ENCODE measurements at regions not wholly inside any gene's neighbourhood (a gene's known extent, or its start where the extent isn't known, plus 50 kb on each side); places are given as distances from the start of the nearest gene placed in this dataset.

- WGBS, 2 donors, result 76 to 79% methylated on average over 6 of the region's 6 CpGs
- Histone ChIP-seq H3K27ac (ENCODE audit: low read depth in 2 of 2, low read length in 1 of 2) (no peak overlapping the region), H3K36me3 (ENCODE audit: control insufficient read depth in 2 of 2, insufficient read depth in 2 of 2, low read length in 1 of 2) (no peaks in the 10 kb centered on the region), H3K9me3 (ENCODE audit: control insufficient read depth in 2 of 2, insufficient read depth in 1 of 2, low read depth in 1 of 2, low read length in 1 of 2) (no peaks in the 10 kb centered on the region), H3K4me1 (ENCODE audit: control insufficient read depth in 2 of 2, insufficient read depth in 2 of 2, low read length in 1 of 2) (no peaks in the 10 kb centered on the region), H3K27me3 (ENCODE audit: control insufficient read depth in 1 of 2, insufficient read depth in 2 of 2, low read length in 2 of 2) (no peaks in the 10 kb centered on the region), H3K4me3 (ENCODE audit: low read depth in 1 of 2, low read length in 2 of 2) (no peak overlapping the region)
Measured at GRCh38 chr9:89863837-89864236, 259.0 kb downstream of the GADD45G start.

- Histone ChIP-seq H3K27ac (ENCODE audit: low read depth in 2 of 2, low read length in 1 of 2) (no peak overlapping the region), H3K4me3 (ENCODE audit: low read depth in 1 of 2, low read length in 2 of 2) (no peak overlapping the region), H3K4me1 (ENCODE audit: control insufficient read depth in 2 of 2, insufficient read depth in 2 of 2, low read length in 1 of 2) (no peaks in the 10 kb centered on the region), H3K27me3 (ENCODE audit: control insufficient read depth in 1 of 2, insufficient read depth in 2 of 2, low read length in 2 of 2) (no peaks in the 10 kb centered on the region), H3K9me3 (ENCODE audit: control insufficient read depth in 2 of 2, insufficient read depth in 1 of 2, low read depth in 1 of 2, low read length in 1 of 2) (no peaks in the 10 kb centered on the region), H3K36me3 (ENCODE audit: control insufficient read depth in 2 of 2, insufficient read depth in 2 of 2, low read length in 1 of 2) (no peaks in the 10 kb centered on the region)
- WGBS, 2 donors, result 87 to 96% methylated on average over 5 of the region's 5 CpGs
Measured at GRCh38 chr9:89864257-89864656, 259.4 kb downstream of the GADD45G start.

GRCh38 chr9:89864731-89865130 is 259.9 kb downstream of the GADD45G start:
- H3K36me3 ChIP-seq (ENCODE audit: control insufficient read depth in 2 of 2, insufficient read depth in 2 of 2, low read length in 1 of 2), result no peaks in the 10 kb centered on the region
- 65 to 77% methylated on average over 4 of the region's 4 CpGs for WGBS, 2 donors
- H3K27me3 ChIP-seq (ENCODE audit: control insufficient read depth in 1 of 2, insufficient read depth in 2 of 2, low read length in 2 of 2), result no peaks in the 10 kb centered on the region
- no peak overlapping the region for H3K27ac ChIP-seq (ENCODE audit: low read depth in 2 of 2, low read length in 1 of 2)
- H3K4me3 ChIP-seq (ENCODE audit: low read depth in 1 of 2, low read length in 2 of 2), result no peak overlapping the region
- H3K4me1 ChIP-seq (ENCODE audit: control insufficient read depth in 2 of 2, insufficient read depth in 2 of 2, low read length in 1 of 2), result peaks cover 0 to under 1% of the 10 kb centered on the region in 2 donors
- H3K9me3 ChIP-seq (ENCODE audit: control insufficient read depth in 2 of 2, insufficient read depth in 1 of 2, low read depth in 1 of 2, low read length in 1 of 2), result no peaks in the 10 kb centered on the region

GRCh38 chr9:89865357-89865756 is 260.5 kb downstream of the GADD45G start:
- 81 to 89% methylated on average over 8 of the region's 8 CpGs for WGBS, 2 donors
- Histone ChIP-seq H3K4me1 (ENCODE audit: control insufficient read depth in 2 of 2, insufficient read depth in 2 of 2, low read length in 1 of 2) (peaks cover 0 to 2% of the 10 kb centered on the region in 2 donors), H3K4me3 (ENCODE audit: low read depth in 1 of 2, low read length in 2 of 2) (no peak overlapping the region), H3K27ac (ENCODE audit: low read depth in 2 of 2, low read length in 1 of 2) (no peak overlapping the region), H3K36me3 (ENCODE audit: control insufficient read depth in 2 of 2, insufficient read depth in 2 of 2, low read length in 1 of 2) (no peaks in the 10 kb centered on the region), H3K9me3 (ENCODE audit: control insufficient read depth in 2 of 2, insufficient read depth in 1 of 2, low read depth in 1 of 2, low read length in 1 of 2) (no peaks in the 10 kb centered on the region), H3K27me3 (ENCODE audit: control insufficient read depth in 1 of 2, insufficient read depth in 2 of 2, low read length in 2 of 2) (no peaks in the 10 kb centered on the region)

DNA sequence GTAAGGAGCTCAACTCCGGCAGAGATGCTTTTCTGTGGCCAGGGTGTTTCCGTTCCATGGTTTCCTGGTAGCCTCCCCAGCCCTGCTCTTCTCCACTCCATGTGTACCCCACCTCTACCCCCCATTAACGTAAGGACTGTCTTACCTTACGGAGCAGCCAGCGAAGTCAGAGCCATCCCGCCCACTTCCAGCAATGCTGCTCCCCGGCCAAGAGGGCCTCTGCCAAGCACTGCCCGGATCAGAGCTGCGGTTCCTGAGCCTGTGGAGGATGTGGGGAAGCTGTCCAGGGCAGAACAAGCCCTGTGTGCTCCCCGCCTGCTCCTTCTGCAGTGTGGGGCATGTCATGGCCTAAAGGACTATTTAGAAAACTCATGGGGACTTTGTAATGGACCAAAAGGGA is 261.2 kb downstream of the GADD45G start:
- H3K4me3 ChIP-seq (ENCODE audit: low read depth in 1 of 2, low read length in 2 of 2), result no peak overlapping the region
- no peaks in the 10 kb centered on the region for H3K27me3 ChIP-seq (ENCODE audit: control insufficient read depth in 1 of 2, insufficient read depth in 2 of 2, low read length in 2 of 2)
- H3K36me3 ChIP-seq (ENCODE audit: control insufficient read depth in 2 of 2, insufficient read depth in 2 of 2, low read length in 1 of 2), result no peaks in the 10 kb centered on the region
- peaks cover 0 to 2% of the 10 kb centered on the region in 2 donors for H3K4me1 ChIP-seq (ENCODE audit: control insufficient read depth in 2 of 2, insufficient read depth in 2 of 2, low read length in 1 of 2)
- no peaks in the 10 kb centered on the region for H3K9me3 ChIP-seq (ENCODE audit: control insufficient read depth in 2 of 2, insufficient read depth in 1 of 2, low read depth in 1 of 2, low read length in 1 of 2)
- H3K27ac ChIP-seq (ENCODE audit: low read depth in 2 of 2, low read length in 1 of 2), result no peak overlapping the region
- 92% methylated on average over 10 of the region's 10 CpGs for WGBS, 2 donors

DNA sequence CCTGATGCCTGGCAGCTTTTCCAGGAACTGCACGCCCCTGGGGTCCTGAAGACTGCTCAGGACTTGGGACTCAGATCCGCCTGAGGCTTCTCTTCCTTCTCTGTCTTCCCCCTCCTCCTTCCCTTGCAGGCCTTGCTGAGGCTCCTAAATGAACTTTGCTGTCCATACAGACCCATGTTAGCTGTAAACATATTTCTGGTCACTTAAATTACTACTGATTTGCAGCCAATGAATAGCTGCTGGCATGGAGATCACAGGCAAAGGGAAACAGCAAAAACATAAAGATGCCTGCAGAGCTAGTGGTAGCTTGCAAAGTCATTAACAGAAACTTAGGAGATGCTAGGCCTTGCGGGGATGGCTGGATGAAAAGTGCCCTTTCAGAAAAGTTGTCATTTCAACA is 261.9 kb downstream of the GADD45G start:
- Histone ChIP-seq H3K27me3 (ENCODE audit: control insufficient read depth in 1 of 2, insufficient read depth in 2 of 2, low read length in 2 of 2) (no peaks in the 10 kb centered on the region), H3K36me3 (ENCODE audit: control insufficient read depth in 2 of 2, insufficient read depth in 2 of 2, low read length in 1 of 2) (no peaks in the 10 kb centered on the region), H3K4me3 (ENCODE audit: low read depth in 1 of 2, low read length in 2 of 2) (no peak overlapping the region), H3K4me1 (ENCODE audit: control insufficient read depth in 2 of 2, insufficient read depth in 2 of 2, low read length in 1 of 2) (peaks cover 0 to 2% of the 10 kb centered on the region in 2 donors), H3K27ac (ENCODE audit: low read depth in 2 of 2, low read length in 1 of 2) (no peak overlapping the region), H3K9me3 (ENCODE audit: control insufficient read depth in 2 of 2, insufficient read depth in 1 of 2, low read depth in 1 of 2, low read length in 1 of 2) (no peaks in the 10 kb centered on the region)
- 86 to 90% methylated on average over 3 of the region's 3 CpGs for WGBS, 2 donors

DNA sequence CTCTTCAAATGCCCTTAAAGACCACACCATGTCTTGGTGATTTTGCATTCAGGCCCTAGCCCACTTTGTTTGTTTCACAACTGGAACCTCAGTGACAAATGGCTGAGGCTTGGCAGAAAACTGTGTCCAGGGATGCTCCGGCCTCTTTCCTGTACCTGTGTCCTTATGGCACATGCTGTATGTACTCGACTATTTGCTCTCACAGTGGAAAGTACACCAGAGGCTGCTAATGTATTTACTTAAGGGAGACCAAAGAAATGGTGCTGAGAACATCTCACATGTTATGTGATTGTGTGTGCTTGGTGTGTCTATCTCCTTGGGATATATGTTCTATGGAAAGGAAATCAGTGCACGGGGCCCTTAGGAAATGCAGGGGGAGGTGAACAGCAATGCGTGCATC is 263.3 kb downstream of the GADD45G start:
- WGBS, 2 donors, result 91% methylated on average over 4 of the region's 4 CpGs
- Histone ChIP-seq H3K9me3 (ENCODE audit: control insufficient read depth in 2 of 2, insufficient read depth in 1 of 2, low read depth in 1 of 2, low read length in 1 of 2) (no peaks in the 10 kb centered on the region), H3K36me3 (ENCODE audit: control insufficient read depth in 2 of 2, insufficient read depth in 2 of 2, low read length in 1 of 2) (no peaks in the 10 kb centered on the region), H3K4me1 (ENCODE audit: control insufficient read depth in 2 of 2, insufficient read depth in 2 of 2, low read length in 1 of 2) (peaks cover 0 to 7% of the 10 kb centered on the region in 2 donors), H3K27me3 (ENCODE audit: control insufficient read depth in 1 of 2, insufficient read depth in 2 of 2, low read length in 2 of 2) (no peaks in the 10 kb centered on the region), H3K27ac (ENCODE audit: low read depth in 2 of 2, low read length in 1 of 2) (no peak overlapping the region), H3K4me3 (ENCODE audit: low read depth in 1 of 2, low read length in 2 of 2) (no peak overlapping the region)

- Histone ChIP-seq H3K27ac (ENCODE audit: low read depth in 2 of 2, low read length in 1 of 2) (no peak overlapping the region), H3K36me3 (ENCODE audit: control insufficient read depth in 2 of 2, insufficient read depth in 2 of 2, low read length in 1 of 2) (no peaks in the 10 kb centered on the region), H3K9me3 (ENCODE audit: control insufficient read depth in 2 of 2, insufficient read depth in 1 of 2, low read depth in 1 of 2, low read length in 1 of 2) (no peaks in the 10 kb centered on the region), H3K4me3 (ENCODE audit: low read depth in 1 of 2, low read length in 2 of 2) (no peak overlapping the region), H3K4me1 (ENCODE audit: control insufficient read depth in 2 of 2, insufficient read depth in 2 of 2, low read length in 1 of 2) (peaks cover 3 to 19% of the 10 kb centered on the region in 2 donors), H3K27me3 (ENCODE audit: control insufficient read depth in 1 of 2, insufficient read depth in 2 of 2, low read length in 2 of 2) (no peaks in the 10 kb centered on the region)
- 74% methylated on average over 7 of the region's 7 CpGs for WGBS, 2 donors
Measured at GRCh38 chr9:89869793-89870580, 265.2 kb downstream of the GADD45G start.

DNA sequence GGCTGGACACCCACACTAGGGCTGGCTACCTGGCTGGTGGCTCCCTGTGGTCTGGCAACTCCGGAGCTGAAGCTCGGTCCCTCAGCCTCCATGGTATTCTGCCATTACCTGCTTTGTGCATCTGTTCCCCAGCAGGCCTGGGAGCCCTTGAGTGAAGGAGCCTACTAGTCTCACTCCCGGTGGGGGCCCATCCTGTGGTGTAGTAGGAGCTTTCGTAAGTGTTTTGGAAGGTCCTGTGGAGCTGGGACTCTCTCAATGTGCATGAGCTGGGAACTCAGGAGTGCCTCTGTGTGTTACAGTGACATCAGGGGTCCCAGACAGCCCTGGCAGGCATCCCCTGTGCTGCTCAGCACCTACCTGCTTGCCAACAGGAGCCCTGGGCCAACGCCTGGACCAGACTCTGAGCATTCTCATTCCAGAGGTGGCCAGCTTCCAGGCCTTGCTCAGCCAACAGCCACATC is 267.1 kb downstream of the GADD45G start:
- H3K4me1 ChIP-seq (ENCODE audit: control insufficient read depth in 2 of 2, insufficient read depth in 2 of 2, low read length in 1 of 2), result peaks cover 3 to 19% of the 10 kb centered on the region in 2 donors
- no peaks in the 10 kb centered on the region for H3K36me3 ChIP-seq (ENCODE audit: control insufficient read depth in 2 of 2, insufficient read depth in 2 of 2, low read length in 1 of 2)
- 91 to 92% methylated on average over 5 of the region's 5 CpGs for WGBS, 2 donors
- no peaks in the 10 kb centered on the region for H3K27me3 ChIP-seq (ENCODE audit: control insufficient read depth in 1 of 2, insufficient read depth in 2 of 2, low read length in 2 of 2)
- H3K9me3 ChIP-seq (ENCODE audit: control insufficient read depth in 2 of 2, insufficient read depth in 1 of 2, low read depth in 1 of 2, low read length in 1 of 2), result no peaks in the 10 kb centered on the region
- no peak overlapping the region for H3K27ac ChIP-seq (ENCODE audit: low read depth in 2 of 2, low read length in 1 of 2)
- H3K4me3 ChIP-seq (ENCODE audit: low read depth in 1 of 2, low read length in 2 of 2), result no peak overlapping the region

- Histone ChIP-seq H3K4me3 (ENCODE audit: low read depth in 1 of 2, low read length in 2 of 2) (no peak overlapping the region), H3K9me3 (ENCODE audit: control insufficient read depth in 2 of 2, insufficient read depth in 1 of 2, low read depth in 1 of 2, low read length in 1 of 2) (no peaks in the 10 kb centered on the region), H3K4me1 (ENCODE audit: control insufficient read depth in 2 of 2, insufficient read depth in 2 of 2, low read length in 1 of 2) (peaks cover 3 to 19% of the 10 kb centered on the region in 2 donors), H3K27me3 (ENCODE audit: control insufficient read depth in 1 of 2, insufficient read depth in 2 of 2, low read length in 2 of 2) (no peaks in the 10 kb centered on the region), H3K27ac (ENCODE audit: low read depth in 2 of 2, low read length in 1 of 2) (no peak overlapping the region), H3K36me3 (ENCODE audit: control insufficient read depth in 2 of 2, insufficient read depth in 2 of 2, low read length in 1 of 2) (no peaks in the 10 kb centered on the region)
- 49 to 73% methylated on average over 9 of the region's 9 CpGs for WGBS, 2 donors
Measured at GRCh38 chr9:89872426-89872912, 267.7 kb downstream of the GADD45G start.
